ENCODE measurements at regions not wholly inside any gene's neighbourhood (a gene's known extent, or its start where the extent isn't known, plus 50 kb on each side); places are given as distances from the start of the nearest gene placed in this dataset.

DNA sequence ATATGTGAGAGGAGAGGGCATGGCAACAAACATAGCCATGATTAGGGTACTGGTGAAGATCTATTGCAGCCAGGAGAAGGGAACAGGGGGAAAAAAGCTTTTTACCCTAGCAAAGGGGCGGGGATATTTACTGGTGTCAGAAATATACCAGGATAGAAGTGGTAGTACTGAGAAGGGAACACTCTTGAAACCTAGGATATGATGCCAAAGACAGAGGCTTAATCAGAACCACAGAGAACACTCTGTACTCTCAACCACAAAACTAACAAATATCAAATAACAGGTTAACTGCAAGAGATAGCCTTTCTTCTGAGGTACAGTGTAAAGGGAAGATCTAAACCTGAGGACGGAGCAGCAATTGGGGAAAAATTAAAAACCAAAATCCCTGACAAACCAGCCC is 112.2 kb downstream of the KIF2B start:
- H3K27ac ChIP-seq (ENCODE audit: low read length): no peak overlapping the region

DNA sequence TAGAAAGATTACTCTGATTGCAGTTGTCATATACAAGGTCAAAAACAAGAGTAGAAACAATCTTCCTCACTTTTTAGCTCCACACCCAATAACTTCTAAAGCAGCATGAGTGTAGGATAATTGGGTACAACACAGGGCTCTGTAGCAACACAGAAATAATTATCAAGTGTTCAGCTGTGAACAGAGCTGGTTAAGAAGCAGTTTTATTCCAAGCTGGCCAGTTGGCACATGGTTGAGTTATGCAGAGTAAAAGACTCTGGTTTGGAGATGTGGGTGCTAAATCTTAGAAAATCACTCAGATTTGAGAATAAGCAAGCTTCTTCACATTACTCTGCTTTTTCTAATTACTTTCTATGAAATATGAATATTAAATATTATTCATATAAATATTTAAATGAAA is 118.5 kb downstream of the KIF2B start:
- Histone ChIP-seq H3K4me3 (ENCODE audit: low read length) (no peak overlapping the region), H3K36me3 (ENCODE audit: control insufficient read depth, insufficient read depth, low read length) (no peaks in the 10 kb centered on the region), H3K9me3 (ENCODE audit: control insufficient read depth, low read depth, low read length) (no peaks in the 10 kb centered on the region), H3K27me3 (ENCODE audit: control insufficient read depth, insufficient read depth, low read length) (no peaks in the 10 kb centered on the region), H3K4me1 (ENCODE audit: control insufficient read depth, insufficient read depth, low read length) (no peaks in the 10 kb centered on the region), H3K27ac (ENCODE audit: low read length) (no peak overlapping the region)
- DNase-seq: no peak

More for the DNA sequence above, 112.2 kb downstream of the KIF2B start:
- Histone ChIP-seq H3K36me3 (ENCODE audit: control insufficient read depth, insufficient read depth, low read length) (no peaks in the 10 kb centered on the region), H3K4me3 (ENCODE audit: low read length) (no peak overlapping the region), H3K9me3 (ENCODE audit: control insufficient read depth, low read depth, low read length) (no peaks in the 10 kb centered on the region), H3K4me1 (ENCODE audit: control insufficient read depth, insufficient read depth, low read length) (no peaks in the 10 kb centered on the region), H3K27me3 (ENCODE audit: control insufficient read depth, insufficient read depth, low read length) (no peaks in the 10 kb centered on the region)
- no CpG with 5 or more reads among the region's 2 CpGs for WGBS (ENCODE audit: insufficient coverage, low lambda C conversion rate)
- DNase-seq: no peak

DNA sequence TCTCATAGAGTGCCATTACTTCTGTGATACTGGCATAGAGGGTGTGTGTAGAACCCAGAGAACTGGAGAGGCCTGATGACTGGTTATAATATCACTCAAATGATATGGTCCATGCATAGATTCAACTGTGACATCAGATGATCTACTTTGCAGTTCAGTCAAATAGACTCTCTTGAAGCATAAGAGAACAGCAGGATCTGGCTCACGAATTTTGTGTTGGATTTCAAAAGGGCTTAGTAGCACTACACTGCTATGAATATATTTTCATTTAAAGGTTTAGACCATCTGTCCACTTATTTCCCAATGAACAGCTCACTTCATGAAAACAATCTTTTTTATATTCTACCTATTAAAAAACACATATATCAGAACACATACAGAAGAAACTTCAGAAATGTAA is 119.7 kb downstream of the KIF2B start:
- Histone ChIP-seq H3K9me3 (ENCODE audit: control insufficient read depth, low read depth, low read length) (no peaks in the 10 kb centered on the region), H3K27me3 (ENCODE audit: control insufficient read depth, insufficient read depth, low read length) (no peaks in the 10 kb centered on the region), H3K4me3 (ENCODE audit: low read length) (no peak overlapping the region), H3K4me1 (ENCODE audit: control insufficient read depth, insufficient read depth, low read length) (no peaks in the 10 kb centered on the region), H3K36me3 (ENCODE audit: control insufficient read depth, insufficient read depth, low read length) (no peaks in the 10 kb centered on the region), H3K27ac (ENCODE audit: low read length) (no peak overlapping the region)
- WGBS (ENCODE audit: insufficient coverage, low lambda C conversion rate): no CpG with 5 or more reads among the region's 1 CpG
- DNase-seq: no peak

DNA sequence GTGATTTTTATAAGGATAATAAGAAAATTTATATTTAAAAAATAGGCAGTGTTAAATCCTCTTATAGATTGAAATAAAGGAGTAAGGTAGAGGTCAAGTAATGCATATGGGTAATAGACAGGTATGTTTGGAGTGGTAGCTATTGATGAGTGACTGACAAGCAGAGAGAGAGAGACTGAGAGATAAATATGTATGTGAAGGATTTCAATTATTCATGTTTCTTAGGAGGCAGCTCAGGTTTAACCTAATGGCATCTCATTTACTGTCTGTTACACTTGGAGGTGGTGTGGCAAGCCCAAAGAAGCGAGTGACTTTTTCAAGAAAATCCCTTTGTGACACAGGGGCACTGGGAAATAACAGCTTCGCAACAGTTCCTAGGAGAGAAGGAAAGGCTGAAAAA is 120.2 kb downstream of the KIF2B start:
- H3K27me3 ChIP-seq (ENCODE audit: control insufficient read depth, insufficient read depth, low read length): no peaks in the 10 kb centered on the region
- no peak overlapping the region for H3K4me3 ChIP-seq (ENCODE audit: low read length)
- H3K36me3 ChIP-seq (ENCODE audit: control insufficient read depth, insufficient read depth, low read length): no peaks in the 10 kb centered on the region
- H3K4me1 ChIP-seq (ENCODE audit: control insufficient read depth, insufficient read depth, low read length): no peaks in the 10 kb centered on the region
- DNase-seq: no peak
- H3K9me3 ChIP-seq (ENCODE audit: control insufficient read depth, low read depth, low read length): no peaks in the 10 kb centered on the region
- no peak overlapping the region for H3K27ac ChIP-seq (ENCODE audit: low read length)
- WGBS (ENCODE audit: insufficient coverage, low lambda C conversion rate): 100% methylated on average over 1 of the region's 2 CpGs

DNA sequence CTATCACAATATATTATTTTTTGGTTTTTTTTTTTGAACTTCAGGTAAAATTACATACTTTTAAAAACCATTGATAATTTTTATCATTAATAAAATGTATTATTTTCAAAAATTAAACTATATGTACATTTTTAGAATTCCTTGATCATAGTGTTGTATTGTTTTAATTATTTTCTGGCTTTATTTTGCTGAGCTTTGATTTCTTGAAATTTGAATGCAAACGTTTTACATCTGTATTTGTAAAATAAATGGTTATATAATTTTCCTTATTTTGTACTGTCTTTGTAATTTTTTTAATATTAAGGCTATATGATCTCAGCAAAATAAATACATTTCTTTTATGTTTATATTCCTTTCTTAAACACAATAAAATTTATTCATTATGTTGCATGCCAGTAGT is 125.6 kb downstream of the KIF2B start:
- DNase-seq: no peak
- no peaks in the 10 kb centered on the region for H3K36me3 ChIP-seq (ENCODE audit: control insufficient read depth, insufficient read depth, low read length)
- no peak overlapping the region for H3K27ac ChIP-seq (ENCODE audit: low read length)
- no peak overlapping the region for H3K4me3 ChIP-seq (ENCODE audit: low read length)
- H3K4me1 ChIP-seq (ENCODE audit: control insufficient read depth, insufficient read depth, low read length): no peaks in the 10 kb centered on the region
- peaks cover 4% of the 10 kb centered on the region for H3K9me3 ChIP-seq (ENCODE audit: control insufficient read depth, low read depth, low read length)
- 82% methylated on average over 1 of the region's 1 CpG for WGBS (ENCODE audit: insufficient coverage, low lambda C conversion rate)
- no peaks in the 10 kb centered on the region for H3K27me3 ChIP-seq (ENCODE audit: control insufficient read depth, insufficient read depth, low read length)

DNA sequence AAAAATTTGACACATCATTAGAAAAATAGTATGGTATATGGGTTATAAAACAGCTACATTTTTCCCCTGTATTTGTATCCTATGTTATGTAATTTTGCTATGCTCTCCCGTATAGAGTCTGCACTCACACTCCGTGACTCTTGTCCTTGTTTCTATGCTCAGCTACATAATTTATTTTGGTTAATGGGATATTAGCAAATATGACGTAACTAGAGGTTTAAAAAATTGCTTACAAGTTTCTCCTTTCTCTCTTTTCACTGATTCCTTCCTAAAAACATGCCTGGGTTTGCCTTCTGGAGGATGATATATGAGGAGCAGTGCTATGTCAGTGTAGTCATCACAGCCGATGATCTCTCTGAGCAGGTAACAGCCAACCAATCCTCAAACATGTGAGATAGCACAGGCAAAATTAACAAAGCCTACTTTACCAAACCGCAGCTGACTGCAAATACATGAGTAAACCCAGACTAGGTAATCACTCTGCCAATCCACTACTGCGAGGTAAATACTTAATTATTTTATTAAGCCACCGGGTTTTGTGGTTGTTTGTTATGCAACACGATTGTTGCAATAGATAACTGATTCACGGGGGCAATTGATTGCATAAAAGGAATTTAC is 126.9 kb downstream of the KIF2B start:
- Histone ChIP-seq H3K27me3 (ENCODE audit: control insufficient read depth, insufficient read depth, low read length) (no peaks in the 10 kb centered on the region), H3K9me3 (ENCODE audit: control insufficient read depth, low read depth, low read length) (peaks cover 4% of the 10 kb centered on the region), H3K27ac (ENCODE audit: low read length) (no peak overlapping the region), H3K4me1 (ENCODE audit: control insufficient read depth, insufficient read depth, low read length) (no peaks in the 10 kb centered on the region), H3K4me3 (ENCODE audit: low read length) (no peak overlapping the region), H3K36me3 (ENCODE audit: control insufficient read depth, insufficient read depth, low read length) (no peaks in the 10 kb centered on the region)
- DNase-seq: no peak
- 61% methylated on average over 4 of the region's 9 CpGs for WGBS (ENCODE audit: insufficient coverage, low lambda C conversion rate)

DNA sequence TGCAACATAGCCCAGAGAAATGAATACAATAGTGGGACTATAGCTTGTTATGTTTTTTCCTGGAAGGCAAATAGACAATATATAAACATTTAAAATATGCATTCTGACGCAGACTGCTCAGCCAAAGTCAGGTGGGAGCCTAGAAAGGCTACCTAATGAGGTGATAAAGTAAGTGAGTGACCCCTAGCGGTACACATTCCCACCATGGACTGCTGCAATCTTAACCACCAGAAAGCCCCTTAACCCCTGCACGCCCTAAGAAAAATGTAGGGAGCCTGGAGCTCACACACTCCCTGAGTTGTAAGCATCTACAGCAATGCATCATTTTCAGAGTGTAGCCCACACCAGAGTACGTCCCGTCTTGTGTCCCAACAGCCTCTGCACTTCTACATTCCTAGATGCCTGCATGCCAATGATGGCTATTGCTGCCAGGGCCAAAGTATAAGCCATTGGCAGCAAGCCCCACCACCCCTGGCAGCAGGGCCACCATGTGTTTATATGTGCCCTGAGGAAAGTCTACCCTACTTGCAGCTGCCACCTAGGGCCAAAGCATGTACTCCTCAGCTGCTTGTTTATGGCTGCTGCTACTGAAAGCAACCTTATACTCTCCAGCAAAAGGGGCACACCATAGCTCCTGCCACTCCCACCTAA is 127.6 kb downstream of the KIF2B start:
- WGBS (ENCODE audit: insufficient coverage, low lambda C conversion rate): no CpG with 5 or more reads among the region's 5 CpGs
- Histone ChIP-seq H3K36me3 (ENCODE audit: control insufficient read depth, insufficient read depth, low read length) (no peaks in the 10 kb centered on the region), H3K27ac (ENCODE audit: low read length) (no peak overlapping the region), H3K4me1 (ENCODE audit: control insufficient read depth, insufficient read depth, low read length) (no peaks in the 10 kb centered on the region), H3K4me3 (ENCODE audit: low read length) (no peak overlapping the region), H3K9me3 (ENCODE audit: control insufficient read depth, low read depth, low read length) (peaks cover 4% of the 10 kb centered on the region), H3K27me3 (ENCODE audit: control insufficient read depth, insufficient read depth, low read length) (no peaks in the 10 kb centered on the region)
- DNase-seq: no peak

DNA sequence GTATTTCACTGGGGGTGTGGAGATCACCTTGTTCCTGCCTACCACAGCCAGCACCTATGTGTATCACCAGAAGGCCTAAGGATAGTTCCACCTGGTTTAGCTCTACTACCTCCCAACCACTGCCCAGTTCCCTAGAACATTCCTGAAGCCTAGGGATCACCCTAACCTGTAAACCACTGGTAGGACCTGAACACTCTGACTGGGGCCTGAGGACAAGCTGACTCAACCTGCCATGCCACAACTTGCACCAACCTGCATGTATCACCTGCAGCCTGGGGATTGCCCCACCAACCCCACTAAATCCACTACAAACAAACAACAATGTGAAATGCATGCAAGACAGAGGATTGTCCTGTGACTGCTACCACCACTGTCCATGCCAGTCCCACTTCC is 128.1 kb downstream of the KIF2B start:
- no peak for DNase-seq
- Histone ChIP-seq H3K4me1 (ENCODE audit: control insufficient read depth, insufficient read depth, low read length) (no peaks in the 10 kb centered on the region), H3K27ac (ENCODE audit: low read length) (no peak overlapping the region), H3K27me3 (ENCODE audit: control insufficient read depth, insufficient read depth, low read length) (no peaks in the 10 kb centered on the region), H3K9me3 (ENCODE audit: control insufficient read depth, low read depth, low read length) (peaks cover 4% of the 10 kb centered on the region), H3K36me3 (ENCODE audit: control insufficient read depth, insufficient read depth, low read length) (no peaks in the 10 kb centered on the region), H3K4me3 (ENCODE audit: low read length) (no peak overlapping the region)

DNA sequence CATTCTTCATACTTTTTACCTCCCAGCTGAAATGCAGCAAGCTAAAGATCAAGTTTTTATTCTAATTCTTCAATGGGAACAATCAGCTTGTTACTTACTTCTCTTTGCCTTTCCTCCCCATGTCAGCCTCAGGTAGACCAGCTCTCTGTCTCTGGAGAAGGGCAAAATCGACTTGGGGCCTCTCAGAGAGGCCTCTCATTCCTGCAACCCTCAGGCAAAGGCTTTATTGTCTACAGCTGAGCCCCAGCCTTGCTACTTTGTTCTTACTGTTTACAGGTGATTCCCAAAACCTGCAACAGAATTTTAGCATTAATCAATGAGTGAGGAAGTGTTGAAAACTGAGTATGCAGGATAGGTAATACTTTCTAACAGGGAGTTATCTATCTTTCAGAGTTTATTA is 148.6 kb downstream of the KIF2B start:
- Histone ChIP-seq H3K4me1 (ENCODE audit: control insufficient read depth, insufficient read depth, low read length) (no peaks in the 10 kb centered on the region), H3K4me3 (ENCODE audit: low read length) (no peak overlapping the region), H3K27ac (ENCODE audit: low read length) (no peak overlapping the region), H3K9me3 (ENCODE audit: control insufficient read depth, low read depth, low read length) (no peaks in the 10 kb centered on the region), H3K27me3 (ENCODE audit: control insufficient read depth, insufficient read depth, low read length) (no peaks in the 10 kb centered on the region), H3K36me3 (ENCODE audit: control insufficient read depth, insufficient read depth, low read length) (no peaks in the 10 kb centered on the region)
- WGBS (ENCODE audit: insufficient coverage, low lambda C conversion rate): no CpG with 5 or more reads among the region's 1 CpG
- no peak for DNase-seq

DNA sequence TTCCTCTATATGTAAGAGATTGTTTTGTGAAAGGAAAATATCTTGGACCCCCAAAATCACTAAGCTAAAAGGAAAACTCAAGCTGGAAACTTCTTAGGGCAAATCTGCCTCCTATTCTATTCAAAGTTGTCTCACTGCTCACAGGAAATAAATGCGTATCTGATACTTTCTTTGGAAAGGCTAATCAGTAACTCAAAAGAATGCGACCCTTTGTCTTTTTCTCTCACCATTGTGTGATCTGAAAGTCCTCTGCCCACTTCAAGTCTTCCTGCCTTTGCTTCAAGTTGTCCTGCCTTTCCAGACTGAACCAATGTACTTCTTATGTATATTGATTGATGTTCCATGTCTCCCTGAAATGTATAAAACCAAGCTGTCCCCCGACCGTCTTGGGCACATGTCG is 157.3 kb downstream of the KIF2B start:
- 38% methylated on average over 2 of the region's 5 CpGs for WGBS (ENCODE audit: insufficient coverage, low lambda C conversion rate)
- H3K4me1 ChIP-seq (ENCODE audit: control insufficient read depth, insufficient read depth, low read length): no peaks in the 10 kb centered on the region
- DNase-seq: no peak

DNA sequence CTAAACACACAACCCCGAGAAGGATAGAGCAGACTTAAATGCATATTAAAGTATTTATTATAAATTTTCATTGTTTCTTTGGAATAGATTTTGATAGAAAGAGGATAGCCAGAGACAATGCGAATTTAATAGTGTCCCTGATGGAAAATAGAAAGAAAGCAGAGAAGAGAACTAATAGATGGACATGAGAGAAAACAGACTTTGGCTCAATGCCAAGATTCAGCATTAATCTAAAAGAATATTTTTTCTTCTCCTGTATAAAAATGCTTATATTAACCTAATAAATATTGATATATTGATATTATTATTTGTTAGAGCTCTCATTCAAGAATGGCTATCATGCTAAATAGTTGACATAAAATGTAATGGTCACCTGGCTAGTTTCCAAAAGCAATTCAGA is 173.4 kb downstream of the KIF2B start:
- 100% methylated on average over 1 of the region's 2 CpGs for WGBS (ENCODE audit: insufficient coverage, low lambda C conversion rate)
- Histone ChIP-seq H3K27ac (ENCODE audit: low read length) (no peak overlapping the region), H3K36me3 (ENCODE audit: control insufficient read depth, insufficient read depth, low read length) (no peaks in the 10 kb centered on the region), H3K27me3 (ENCODE audit: control insufficient read depth, insufficient read depth, low read length) (no peaks in the 10 kb centered on the region), H3K9me3 (ENCODE audit: control insufficient read depth, low read depth, low read length) (no peaks in the 10 kb centered on the region), H3K4me3 (ENCODE audit: low read length) (no peak overlapping the region), H3K4me1 (ENCODE audit: control insufficient read depth, insufficient read depth, low read length) (no peaks in the 10 kb centered on the region)
- DNase-seq: no peak

More for the DNA sequence above, 157.3 kb downstream of the KIF2B start:
- no peaks in the 10 kb centered on the region for H3K9me3 ChIP-seq (ENCODE audit: control insufficient read depth, low read depth, low read length)
- H3K27me3 ChIP-seq (ENCODE audit: control insufficient read depth, insufficient read depth, low read length): no peaks in the 10 kb centered on the region
- H3K4me3 ChIP-seq (ENCODE audit: low read length): no peak overlapping the region
- no peak overlapping the region for H3K27ac ChIP-seq (ENCODE audit: low read length)
- no peaks in the 10 kb centered on the region for H3K36me3 ChIP-seq (ENCODE audit: control insufficient read depth, insufficient read depth, low read length)
